Suprapubic skin (tissue), 4 donors: ENCODE measurements at regions not wholly inside any gene's neighbourhood (a gene's known extent, or its start where the extent isn't known, plus 50 kb on each side); places are given as distances from the start of the nearest gene placed in this dataset.

Experiments
- CTCF ChIP-seq, 2 donors: fragments of 200-600 bp in 1 of 2; fragments of 450-650 bp in 1 of 2; sonication (generic) in 1 of 2; IDR thresholded peaks; one replicate each; pipeline ENCODE4 v1.5.1; 2016 to 2019; ENCODE audit warnings: antibody characterized with exemption in 2 of 2, mild to moderate bottlenecking in 1 of 2, moderate library complexity in 1 of 2
- POLR2A ChIP-seq, 2 donors: fragments of 450-650 bp; IDR thresholded peaks; one replicate each; pipeline ENCODE4 v1.6.1; 2017; ENCODE audit warnings: antibody characterized with exemption in 2 of 2, mild to moderate bottlenecking in 2 of 2, moderate library complexity in 2 of 2
- POLR2AphosphoS5 ChIP-seq, 3 donors: sonication (generic); formaldehyde crosslinking; IDR thresholded peaks; one replicate each; pipeline ENCODE4 v1.6.1; 2017; ENCODE audit warnings: antibody characterized with exemption in 3 of 3

GRCh38 chr19:29154163-29154562 lies 58.8 kb downstream of the UQCRFS1 start:
- TF ChIP-seq CTCF (IDR thresholded peaks at IDR 0.05) (no peak), POLR2A (IDR thresholded peaks at IDR 0.05) (no peak), POLR2AphosphoS5 (IDR thresholded peaks at IDR 0.05) (no peak)
